ENCODE measurements at regions not wholly inside any gene's neighbourhood (a gene's known extent, or its start where the extent isn't known, plus 50 kb on each side); places are given as distances from the start of the nearest gene placed in this dataset.

- 67 to 78% methylated on average over 1 of the region's 1 CpG for whole genome bisulfite sequencing, 2 donors
- TF ChIP-seq CTCF (IDR thresholded peaks at IDR 0.05; ENCODE audit: control extremely low read depth, extremely low read depth) = no peak
- no peak overlapping the region for H3K9ac ChIP-seq (ENCODE audit: insufficient read depth in 1 of 2, low read length in 2 of 2)
- no peaks in the 10 kb centered on the region for H3K4me1 ChIP-seq (ENCODE audit: control insufficient read depth in 5 of 5, insufficient read depth in 5 of 5, low read length in 5 of 5)
- no peaks in the 10 kb centered on the region for H3K36me3 ChIP-seq (ENCODE audit: control insufficient read depth in 4 of 4, insufficient read depth in 4 of 4, low read length in 4 of 4)
- no peak overlapping the region for H3K27ac ChIP-seq (ENCODE audit: low read depth in 1 of 2, low read length in 1 of 2)
- H3K9me3 ChIP-seq (ENCODE audit: control insufficient read depth in 4 of 4, insufficient read depth in 3 of 4, low read length in 3 of 4) = no peaks in the 10 kb centered on the region
- H3K4me3 ChIP-seq = no peak overlapping the region
- ATAC-seq (ENCODE audit: insufficient read depth, low FRiP score) (no peak), DNase-seq (no peak)
- no peaks in the 10 kb centered on the region for H3K27me3 ChIP-seq (ENCODE audit: control insufficient read depth in 3 of 3, insufficient read depth in 3 of 3, low read length in 2 of 3)
Measured at GRCh38 chr9:12448246-12448645, 244.9 kb upstream of the TYRP1 start.

- ATAC-seq (ENCODE audit: insufficient read depth, low FRiP score) = no peak
- Histone ChIP-seq H3K27ac (ENCODE audit: low read depth in 1 of 2, low read length in 1 of 2) (no peak overlapping the region), H3K27me3 (ENCODE audit: control insufficient read depth in 3 of 3, insufficient read depth in 3 of 3, low read length in 2 of 3) (no peaks in the 10 kb centered on the region), H3K4me1 (ENCODE audit: control insufficient read depth in 5 of 5, insufficient read depth in 5 of 5, low read length in 5 of 5) (no peaks in the 10 kb centered on the region), H3K4me3 (no peak overlapping the region), H3K36me3 (ENCODE audit: control insufficient read depth in 4 of 4, insufficient read depth in 4 of 4, low read length in 4 of 4) (no peaks in the 10 kb centered on the region), H3K9me3 (ENCODE audit: control insufficient read depth in 4 of 4, insufficient read depth in 3 of 4, low read length in 3 of 4) (no peaks in the 10 kb centered on the region), H3K9ac (ENCODE audit: insufficient read depth in 1 of 2, low read length in 2 of 2) (no peak overlapping the region)
- WGBS, 2 donors = 94 to 98% methylated on average over 1 of the region's 1 CpG
- DNase-seq = no peak
- no peak for TF ChIP-seq CTCF (IDR thresholded peaks at IDR 0.05; ENCODE audit: control extremely low read depth, extremely low read depth)
Measured at GRCh38 chr9:12457237-12457636, 235.9 kb upstream of the TYRP1 start.

- Histone ChIP-seq H3K27me3 (ENCODE audit: control insufficient read depth in 3 of 3, insufficient read depth in 3 of 3, low read length in 2 of 3) (no peaks in the 10 kb centered on the region), H3K27ac (ENCODE audit: low read depth in 1 of 2, low read length in 1 of 2) (no peak overlapping the region), H3K4me1 (ENCODE audit: control insufficient read depth in 5 of 5, insufficient read depth in 5 of 5, low read length in 5 of 5) (no peaks in the 10 kb centered on the region), H3K9ac (ENCODE audit: insufficient read depth in 1 of 2, low read length in 2 of 2) (no peak overlapping the region), H3K9me3 (ENCODE audit: control insufficient read depth in 4 of 4, insufficient read depth in 3 of 4, low read length in 3 of 4) (no peaks in the 10 kb centered on the region), H3K36me3 (ENCODE audit: control insufficient read depth in 4 of 4, insufficient read depth in 4 of 4, low read length in 4 of 4) (no peaks in the 10 kb centered on the region), H3K4me3 (no peak overlapping the region)
- 88 to 95% methylated on average over 2 of the region's 2 CpGs for WGBS, 2 donors
- TF ChIP-seq CTCF (IDR thresholded peaks at IDR 0.05; ENCODE audit: control extremely low read depth, extremely low read depth) = no peak
- ATAC-seq (ENCODE audit: insufficient read depth, low FRiP score) (no peak), DNase-seq (no peak)
Measured at GRCh38 chr9:12461763-12462460, 231.3 kb upstream of the TYRP1 start.

GRCh38 chr9:12462861-12463260 is 230.3 kb upstream of the TYRP1 start:
- Histone ChIP-seq H3K36me3 (ENCODE audit: control insufficient read depth in 4 of 4, insufficient read depth in 4 of 4, low read length in 4 of 4) (no peaks in the 10 kb centered on the region), H3K27me3 (ENCODE audit: control insufficient read depth in 3 of 3, insufficient read depth in 3 of 3, low read length in 2 of 3) (no peaks in the 10 kb centered on the region), H3K9ac (ENCODE audit: insufficient read depth in 1 of 2, low read length in 2 of 2) (no peak overlapping the region), H3K4me3 (no peak overlapping the region), H3K9me3 (ENCODE audit: control insufficient read depth in 4 of 4, insufficient read depth in 3 of 4, low read length in 3 of 4) (no peaks in the 10 kb centered on the region), H3K4me1 (ENCODE audit: control insufficient read depth in 5 of 5, insufficient read depth in 5 of 5, low read length in 5 of 5) (no peaks in the 10 kb centered on the region), H3K27ac (ENCODE audit: low read depth in 1 of 2, low read length in 1 of 2) (no peak overlapping the region)
- no peak for TF ChIP-seq CTCF (IDR thresholded peaks at IDR 0.05; ENCODE audit: control extremely low read depth, extremely low read depth)
- ATAC-seq (ENCODE audit: insufficient read depth, low FRiP score) (no peak), DNase-seq (no peak)

Measured in lung (tissue), 11 donors.